K562 (cell line): ENCODE measurements at regions not wholly inside any gene's neighbourhood (a gene's known extent, or its start where the extent isn't known, plus 50 kb on each side); places are given as distances from the start of the nearest gene placed in this dataset.

Experiments
- BACH1 ChIP-seq: fragments of 200-800 bp; sonication (Bioruptor generic); IDR thresholded peaks from 2 replicates; pipeline ENCODE4 v1.6.1; 2016; ENCODE audit warnings: missing genetic modification characterization, missing compliant biosample characterization
- CAMTA2 ChIP-seq: fragments of 250-450 bp; sonication (Bioruptor Pico); conservative IDR thresholded peaks from 2 replicates; pipeline ENCODE4 v1.5.1; 2022
- CHCHD3 ChIP-seq: fragments of 250-450 bp; sonication (Bioruptor Pico); IDR thresholded peaks from 2 replicates; pipeline ENCODE4 v2.1.2; 2022; ENCODE audit warnings: mild to moderate bottlenecking
- EZH2 ChIP-seq: IDR thresholded peaks from 2 replicates; pipeline ENCODE4 v1.6.1; 2012; ENCODE audit warnings: low read depth, mild to moderate bottlenecking, inconsistent platforms, low read length, borderline replicate concordance
- IRF2 ChIP-seq: sonication (generic); formaldehyde crosslinking; IDR thresholded peaks from 2 replicates; pipeline ENCODE4 v1.8.1; 2022; ENCODE audit warnings: mild to moderate bottlenecking, missing genetic modification reagents
- KLF1 ChIP-seq: fragments of 450-650 bp; IDR thresholded peaks from 2 replicates; pipeline ENCODE4 v1.6.1; 2016; ENCODE audit warnings: missing genetic modification characterization, missing compliant biosample characterization
- MCM7 ChIP-seq, 2 experiments: fragments of 450-650 bp; IDR thresholded peaks; 2 replicates each; pipeline ENCODE4 v1.6.1; 2016 to 2018
- RBM39 ChIP-seq: fragments of 200-400 bp; formaldehyde crosslinking; optimal IDR thresholded peaks from 2 replicates; pipeline ENCODE3; 2018; ENCODE audit warnings: low read depth, low read length
- ZNF124 ChIP-seq: sonication (generic); formaldehyde crosslinking; IDR thresholded peaks from 2 replicates; pipeline ENCODE4 v1.8.1; 2022; ENCODE audit warnings: missing genetic modification reagents
- TF ChIP-seq, protein P1 (sequence below), 3 experiments: IDR thresholded peaks in 2 of 3; conservative IDR thresholded peaks in 1 of 3; 2 replicates each; pipeline ENCODE4 v1.5.1; 2011 to 2012; ENCODE audit warnings: low read length in 3 of 3, mild to moderate bottlenecking in 3 of 3, control low read depth in 2 of 3, improper control_type of control experiment in 1 of 3, inconsistent platforms in 1 of 3, low read depth in 1 of 3, mixed read lengths in 1 of 3, moderate library complexity in 1 of 3; ENCODE audit not compliant: insufficient read depth in 2 of 3
- TF ChIP-seq, protein P2 (sequence below), 3 experiments: fragments of 200-800 bp in 1 of 3; fragments of 250-450 bp in 1 of 3; fragments of 450-650 bp in 1 of 3; sonication (Bioruptor Pico) in 1 of 3; sonication (Bioruptor generic) in 1 of 3; formaldehyde crosslinking in 1 of 3; IDR thresholded peaks; 2 replicates each; pipeline versions ENCODE4 v1.6.1 to v1.8.0; 2016 to 2022; ENCODE audit warnings: mild to moderate bottlenecking in 2 of 3, missing genetic modification characterization in 2 of 3, missing compliant biosample characterization in 1 of 3, moderate library complexity in 1 of 3
- TF ChIP-seq, protein P3 (sequence below): fragments of 250-450 bp; sonication (Bioruptor Pico); IDR thresholded peaks from 2 replicates; pipeline ENCODE4 v1.4.0; 2020

DNA sequence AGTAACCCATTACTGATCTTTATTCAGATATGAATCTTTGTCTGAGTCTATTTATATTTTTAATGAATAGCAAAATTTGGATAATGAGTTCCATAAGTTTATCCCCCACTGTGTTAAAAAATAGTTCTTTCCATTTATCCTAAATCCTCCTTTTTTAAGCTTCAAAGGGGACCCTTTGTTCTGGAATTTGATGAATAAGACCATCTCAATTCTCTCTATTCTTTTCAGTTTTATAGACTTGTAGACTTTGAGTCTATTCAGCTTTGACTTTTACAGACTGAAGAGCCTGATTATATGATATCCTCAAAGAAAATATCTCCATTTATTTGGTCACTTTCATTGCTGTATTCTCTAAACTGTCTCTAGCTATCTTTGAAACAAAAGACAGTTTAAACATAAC is 2146.1 kb upstream of the CELF4 start:
- TF ChIP-seq BACH1 (tag) (no peak), CAMTA2 (no peak), CHCHD3 (CRISPR knock-in tag) (no peak), EZH2 (no peak), ZNF124 (CRISPR knock-in tag) (no peak), RBM39 (no peak), IRF2 (no peak), MCM7 (IDR thresholded peaks at IDR 0.05) (no peak), KLF1 (tag) (no peak)
- TF ChIP-seq, protein P1, sequence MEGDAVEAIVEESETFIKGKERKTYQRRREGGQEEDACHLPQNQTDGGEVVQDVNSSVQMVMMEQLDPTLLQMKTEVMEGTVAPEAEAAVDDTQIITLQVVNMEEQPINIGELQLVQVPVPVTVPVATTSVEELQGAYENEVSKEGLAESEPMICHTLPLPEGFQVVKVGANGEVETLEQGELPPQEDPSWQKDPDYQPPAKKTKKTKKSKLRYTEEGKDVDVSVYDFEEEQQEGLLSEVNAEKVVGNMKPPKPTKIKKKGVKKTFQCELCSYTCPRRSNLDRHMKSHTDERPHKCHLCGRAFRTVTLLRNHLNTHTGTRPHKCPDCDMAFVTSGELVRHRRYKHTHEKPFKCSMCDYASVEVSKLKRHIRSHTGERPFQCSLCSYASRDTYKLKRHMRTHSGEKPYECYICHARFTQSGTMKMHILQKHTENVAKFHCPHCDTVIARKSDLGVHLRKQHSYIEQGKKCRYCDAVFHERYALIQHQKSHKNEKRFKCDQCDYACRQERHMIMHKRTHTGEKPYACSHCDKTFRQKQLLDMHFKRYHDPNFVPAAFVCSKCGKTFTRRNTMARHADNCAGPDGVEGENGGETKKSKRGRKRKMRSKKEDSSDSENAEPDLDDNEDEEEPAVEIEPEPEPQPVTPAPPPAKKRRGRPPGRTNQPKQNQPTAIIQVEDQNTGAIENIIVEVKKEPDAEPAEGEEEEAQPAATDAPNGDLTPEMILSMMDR (IDR thresholded peaks at IDR 0.05 in 2 of 3, conservative IDR thresholded peaks at IDR 0.05 in 1 of 3; ENCODE audit: insufficient read depth in 2 of 3, low read depth in 1 of 3, low read length in 3 of 3): no peak
- TF ChIP-seq, protein P2, sequence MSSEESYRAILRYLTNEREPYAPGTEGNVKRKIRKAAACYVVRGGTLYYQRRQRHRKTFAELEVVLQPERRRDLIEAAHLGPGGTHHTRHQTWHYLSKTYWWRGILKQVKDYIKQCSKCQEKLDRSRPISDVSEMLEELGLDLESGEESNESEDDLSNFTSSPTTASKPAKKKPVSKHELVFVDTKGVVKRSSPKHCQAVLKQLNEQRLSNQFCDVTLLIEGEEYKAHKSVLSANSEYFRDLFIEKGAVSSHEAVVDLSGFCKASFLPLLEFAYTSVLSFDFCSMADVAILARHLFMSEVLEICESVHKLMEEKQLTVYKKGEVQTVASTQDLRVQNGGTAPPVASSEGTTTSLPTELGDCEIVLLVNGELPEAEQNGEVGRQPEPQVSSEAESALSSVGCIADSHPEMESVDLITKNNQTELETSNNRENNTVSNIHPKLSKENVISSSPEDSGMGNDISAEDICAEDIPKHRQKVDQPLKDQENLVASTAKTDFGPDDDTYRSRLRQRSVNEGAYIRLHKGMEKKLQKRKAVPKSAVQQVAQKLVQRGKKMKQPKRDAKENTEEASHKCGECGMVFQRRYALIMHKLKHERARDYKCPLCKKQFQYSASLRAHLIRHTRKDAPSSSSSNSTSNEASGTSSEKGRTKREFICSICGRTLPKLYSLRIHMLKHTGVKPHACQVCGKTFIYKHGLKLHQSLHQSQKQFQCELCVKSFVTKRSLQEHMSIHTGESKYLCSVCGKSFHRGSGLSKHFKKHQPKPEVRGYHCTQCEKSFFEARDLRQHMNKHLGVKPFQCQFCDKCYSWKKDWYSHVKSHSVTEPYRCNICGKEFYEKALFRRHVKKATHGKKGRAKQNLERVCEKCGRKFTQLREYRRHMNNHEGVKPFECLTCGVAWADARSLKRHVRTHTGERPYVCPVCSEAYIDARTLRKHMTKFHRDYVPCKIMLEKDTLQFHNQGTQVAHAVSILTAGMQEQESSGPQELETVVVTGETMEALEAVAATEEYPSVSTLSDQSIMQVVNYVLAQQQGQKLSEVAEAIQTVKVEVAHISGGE (CRISPR knock-in tag; IDR thresholded peaks at IDR 0.05): no peak
- TF ChIP-seq, protein P3, sequence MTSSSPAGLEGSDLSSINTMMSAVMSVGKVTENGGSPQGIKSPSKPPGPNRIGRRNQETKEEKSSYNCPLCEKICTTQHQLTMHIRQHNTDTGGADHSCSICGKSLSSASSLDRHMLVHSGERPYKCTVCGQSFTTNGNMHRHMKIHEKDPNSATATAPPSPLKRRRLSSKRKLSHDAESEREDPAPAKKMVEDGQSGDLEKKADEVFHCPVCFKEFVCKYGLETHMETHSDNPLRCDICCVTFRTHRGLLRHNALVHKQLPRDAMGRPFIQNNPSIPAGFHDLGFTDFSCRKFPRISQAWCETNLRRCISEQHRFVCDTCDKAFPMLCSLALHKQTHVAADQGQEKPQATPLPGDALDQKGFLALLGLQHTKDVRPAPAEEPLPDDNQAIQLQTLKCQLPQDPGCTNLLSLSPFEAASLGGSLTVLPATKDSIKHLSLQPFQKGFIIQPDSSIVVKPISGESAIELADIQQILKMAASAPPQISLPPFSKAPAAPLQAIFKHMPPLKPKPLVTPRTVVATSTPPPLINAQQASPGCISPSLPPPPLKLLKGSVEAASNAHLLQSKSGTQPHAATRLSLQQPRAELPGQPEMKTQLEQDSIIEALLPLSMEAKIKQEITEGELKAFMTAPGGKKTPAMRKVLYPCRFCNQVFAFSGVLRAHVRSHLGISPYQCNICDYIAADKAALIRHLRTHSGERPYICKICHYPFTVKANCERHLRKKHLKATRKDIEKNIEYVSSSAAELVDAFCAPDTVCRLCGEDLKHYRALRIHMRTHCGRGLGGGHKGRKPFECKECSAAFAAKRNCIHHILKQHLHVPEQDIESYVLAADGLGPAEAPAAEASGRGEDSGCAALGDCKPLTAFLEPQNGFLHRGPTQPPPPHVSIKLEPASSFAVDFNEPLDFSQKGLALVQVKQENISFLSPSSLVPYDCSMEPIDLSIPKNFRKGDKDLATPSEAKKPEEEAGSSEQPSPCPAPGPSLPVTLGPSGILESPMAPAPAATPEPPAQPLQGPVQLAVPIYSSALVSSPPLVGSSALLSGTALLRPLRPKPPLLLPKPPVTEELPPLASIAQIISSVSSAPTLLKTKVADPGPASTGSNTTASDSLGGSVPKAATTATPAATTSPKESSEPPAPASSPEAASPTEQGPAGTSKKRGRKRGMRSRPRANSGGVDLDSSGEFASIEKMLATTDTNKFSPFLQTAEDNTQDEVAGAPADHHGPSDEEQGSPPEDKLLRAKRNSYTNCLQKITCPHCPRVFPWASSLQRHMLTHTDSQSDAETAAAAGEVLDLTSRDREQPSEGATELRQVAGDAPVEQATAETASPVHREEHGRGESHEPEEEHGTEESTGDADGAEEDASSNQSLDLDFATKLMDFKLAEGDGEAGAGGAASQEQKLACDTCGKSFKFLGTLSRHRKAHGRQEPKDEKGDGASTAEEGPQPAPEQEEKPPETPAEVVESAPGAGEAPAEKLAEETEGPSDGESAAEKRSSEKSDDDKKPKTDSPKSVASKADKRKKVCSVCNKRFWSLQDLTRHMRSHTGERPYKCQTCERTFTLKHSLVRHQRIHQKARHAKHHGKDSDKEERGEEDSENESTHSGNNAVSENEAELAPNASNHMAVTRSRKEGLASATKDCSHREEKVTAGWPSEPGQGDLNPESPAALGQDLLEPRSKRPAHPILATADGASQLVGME (CRISPR knock-in tag): no peak
